MM.1S (cell line): ENCODE measurements at regions not wholly inside any gene's neighbourhood (a gene's known extent, or its start where the extent isn't known, plus 50 kb on each side); places are given as distances from the start of the nearest gene placed in this dataset.

Experiments used
- EZH2phosphoT487 ChIP-seq: fragments of 300-600 bp; sonication (generic); IDR thresholded peaks from 2 replicates; pipeline ENCODE4 v1.6.1; 2018; ENCODE audit warnings: antibody characterized with exemption, low read length
- TF ChIP-seq, protein P1 (sequence below): fragments of 300-600 bp; sonication (generic); IDR thresholded peaks from 2 replicates; pipeline ENCODE4 v1.5.1; 2016; ENCODE audit warnings: antibody characterized with exemption, low read length, mixed read lengths

DNA sequence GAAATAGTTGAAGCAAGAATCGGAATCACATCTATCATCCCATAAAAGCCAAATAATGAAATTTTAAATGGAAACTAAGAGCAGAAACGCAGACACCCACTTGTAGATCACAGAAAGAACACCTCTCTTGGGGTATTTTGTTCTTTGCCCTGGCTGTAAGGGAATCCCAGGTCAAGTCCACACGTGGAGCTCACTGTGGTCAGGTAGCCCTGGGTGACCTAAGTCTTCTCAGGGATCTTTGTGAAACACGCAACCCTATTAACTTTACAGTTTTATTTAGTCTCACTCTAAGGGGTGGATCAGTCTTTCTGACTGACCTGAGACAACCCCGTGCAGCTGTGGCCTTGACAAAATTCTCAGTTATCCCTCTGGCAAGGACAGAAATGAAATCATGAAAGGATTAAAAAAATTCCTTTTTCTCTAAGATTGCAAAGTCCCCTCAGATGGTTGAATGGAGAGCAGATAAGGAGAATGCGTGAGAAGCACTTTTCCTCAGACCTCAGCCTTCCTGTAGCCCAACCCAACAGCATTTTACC, 111.6 kb downstream of the NREP start:
- TF ChIP-seq, protein P1, sequence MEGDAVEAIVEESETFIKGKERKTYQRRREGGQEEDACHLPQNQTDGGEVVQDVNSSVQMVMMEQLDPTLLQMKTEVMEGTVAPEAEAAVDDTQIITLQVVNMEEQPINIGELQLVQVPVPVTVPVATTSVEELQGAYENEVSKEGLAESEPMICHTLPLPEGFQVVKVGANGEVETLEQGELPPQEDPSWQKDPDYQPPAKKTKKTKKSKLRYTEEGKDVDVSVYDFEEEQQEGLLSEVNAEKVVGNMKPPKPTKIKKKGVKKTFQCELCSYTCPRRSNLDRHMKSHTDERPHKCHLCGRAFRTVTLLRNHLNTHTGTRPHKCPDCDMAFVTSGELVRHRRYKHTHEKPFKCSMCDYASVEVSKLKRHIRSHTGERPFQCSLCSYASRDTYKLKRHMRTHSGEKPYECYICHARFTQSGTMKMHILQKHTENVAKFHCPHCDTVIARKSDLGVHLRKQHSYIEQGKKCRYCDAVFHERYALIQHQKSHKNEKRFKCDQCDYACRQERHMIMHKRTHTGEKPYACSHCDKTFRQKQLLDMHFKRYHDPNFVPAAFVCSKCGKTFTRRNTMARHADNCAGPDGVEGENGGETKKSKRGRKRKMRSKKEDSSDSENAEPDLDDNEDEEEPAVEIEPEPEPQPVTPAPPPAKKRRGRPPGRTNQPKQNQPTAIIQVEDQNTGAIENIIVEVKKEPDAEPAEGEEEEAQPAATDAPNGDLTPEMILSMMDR = no peak
- no peak for TF ChIP-seq EZH2phosphoT487
